H9 (cell line): ENCODE measurements at regions not wholly inside any gene's neighbourhood (a gene's known extent, or its start where the extent isn't known, plus 50 kb on each side); places are given as distances from the start of the nearest gene placed in this dataset.

ENCODE experiments used
- DNase-seq: peaks from one replicate; pipeline ENCODE4 v3.0.0-alpha.2; 2017
- H2AFZ ChIP-seq: one replicate; pipeline ENCODE4 v1.6.1; 2013; ENCODE audit warnings: mild to moderate bottlenecking, low read length, control low read depth, moderate library complexity
- H2AK5ac ChIP-seq: 2 replicates; pipeline ENCODE4 v1.6.1; 2013; ENCODE audit warnings: low read length, control low read depth, mixed read lengths; ENCODE audit not compliant: insufficient read length
- H2BK120ac ChIP-seq: one replicate; pipeline ENCODE4 v1.6.1; 2013; ENCODE audit warnings: low read depth, mild to moderate bottlenecking, low read length, control low read depth, inconsistent platforms; ENCODE audit not compliant: poor library complexity, severe bottlenecking
- H2BK12ac ChIP-seq: 2 replicates; pipeline ENCODE4 v1.6.1; 2013; ENCODE audit warnings: low read length, control low read depth, mixed read lengths, low read depth; ENCODE audit not compliant: insufficient read length
- H2BK15ac ChIP-seq: 2 replicates; pipeline ENCODE4 v1.6.1; 2013; ENCODE audit warnings: low read depth, low read length, control low read depth
- H2BK20ac ChIP-seq: one replicate; pipeline ENCODE4 v1.6.1; 2013; ENCODE audit warnings: low read depth, mild to moderate bottlenecking, low read length, control low read depth, inconsistent platforms; ENCODE audit not compliant: poor library complexity, severe bottlenecking
- H2BK5ac ChIP-seq: 2 replicates; pipeline ENCODE4 v1.6.1; 2013; ENCODE audit warnings: low read length, control low read depth, mixed read lengths; ENCODE audit not compliant: insufficient read length
- H3K14ac ChIP-seq: 2 replicates; pipeline ENCODE4 v1.6.1; 2013; ENCODE audit warnings: low read length, control low read depth; ENCODE audit not compliant: insufficient read depth
- H3K18ac ChIP-seq: 2 replicates; pipeline ENCODE4 v1.6.1; 2013; ENCODE audit warnings: low read depth, mild to moderate bottlenecking, mixed read lengths, low read length, control low read depth; ENCODE audit not compliant: insufficient read length
- H3K23ac ChIP-seq: 2 replicates; pipeline ENCODE4 v1.6.1; 2013; ENCODE audit warnings: low read length, control low read depth, mixed read lengths, low read depth; ENCODE audit not compliant: insufficient read length
- H3K23me2 ChIP-seq: 2 replicates; pipeline ENCODE4 v1.6.1; 2013; ENCODE audit warnings: low read depth, mild to moderate bottlenecking, mixed read lengths, low read length, control low read depth; ENCODE audit not compliant: insufficient read length, poor library complexity, severe bottlenecking
- H3K27ac ChIP-seq: 2 replicates; pipeline ENCODE4 v1.5.1; 2013; ENCODE audit warnings: low read length, control low read depth, mixed read lengths, low read depth; ENCODE audit not compliant: insufficient read length
- H3K27me3 ChIP-seq: 2 replicates; pipeline ENCODE4 v1.6.1; 2013; ENCODE audit warnings: low read length, control low read depth, inconsistent platforms; ENCODE audit not compliant: insufficient read depth
- H3K4ac ChIP-seq: 2 replicates; pipeline ENCODE4 v1.6.1; 2013; ENCODE audit warnings: low read depth, mild to moderate bottlenecking, control low read depth, inconsistent platforms, low read length, moderate library complexity
- H3K4me1 ChIP-seq: 2 replicates; pipeline ENCODE4 v1.6.1; 2013; ENCODE audit warnings: low read length, control low read depth, inconsistent platforms; ENCODE audit not compliant: insufficient read depth
- H3K4me2 ChIP-seq: 2 replicates; pipeline ENCODE4 v1.6.1; 2013; ENCODE audit warnings: low read length, control low read depth, mixed read lengths; ENCODE audit not compliant: insufficient read length, insufficient read depth
- H3K56ac ChIP-seq: 2 replicates; pipeline ENCODE4 v1.6.1; 2013; ENCODE audit warnings: low read depth, mild to moderate bottlenecking, mixed read lengths, low read length, control low read depth; ENCODE audit not compliant: insufficient read length
- H3K79me1 ChIP-seq: 2 replicates; pipeline ENCODE4 v1.6.1; 2013; ENCODE audit warnings: low read depth, mild to moderate bottlenecking, moderate library complexity, low read length, control low read depth, inconsistent platforms; ENCODE audit not compliant: insufficient read depth, poor library complexity, severe bottlenecking
- H3K79me2 ChIP-seq: 2 replicates; pipeline ENCODE4 v1.6.1; 2013; ENCODE audit warnings: low read length, control low read depth, inconsistent platforms; ENCODE audit not compliant: insufficient read depth
- H3K9ac ChIP-seq: 2 replicates; pipeline ENCODE4 v1.6.1; 2013; ENCODE audit warnings: low read length, control low read depth, mixed read lengths; ENCODE audit not compliant: insufficient read length; ENCODE audit errors: extremely low read depth
- H3K9me3 ChIP-seq: one replicate; pipeline ENCODE4 v1.6.1; 2013; ENCODE audit warnings: low read depth, low read length, inconsistent platforms; ENCODE audit not compliant: control insufficient read depth
- H3T11ph ChIP-seq: one replicate; pipeline ENCODE4 v1.6.1; 2013; ENCODE audit warnings: mild to moderate bottlenecking, low read length, control low read depth, inconsistent platforms
- H4K20me1 ChIP-seq: one replicate; pipeline ENCODE4 v1.6.1; 2013; ENCODE audit not compliant: control insufficient read depth, insufficient read length, insufficient read depth
- H4K5ac ChIP-seq: 2 replicates; pipeline ENCODE4 v1.6.1; 2013; ENCODE audit warnings: low read depth, mild to moderate bottlenecking, mixed read lengths, low read length, control low read depth; ENCODE audit not compliant: insufficient read length
- H4K8ac ChIP-seq: replicated peaks from 2 replicates; pipeline ENCODE4 v1.6.1; 2013; ENCODE audit warnings: low read length, control low read depth, mixed read lengths, low read depth; ENCODE audit not compliant: insufficient read length
- H4K91ac ChIP-seq: 2 replicates; pipeline ENCODE4 v1.6.1; 2013; ENCODE audit warnings: low read depth, mild to moderate bottlenecking, moderate library complexity, mixed read lengths, low read length, control low read depth; ENCODE audit not compliant: insufficient read length
- H3K27ac Mint-ChIP-seq, 3 experiments: 2 replicates in 2 of 3; 3 replicates in 1 of 3; pipeline ENCODE4 v1.8.0; 2020 to 2021; ENCODE audit warnings: mixed read lengths in 3 of 3, mild to moderate bottlenecking in 1 of 3, moderate library complexity in 1 of 3
- H3K27me3 Mint-ChIP-seq: 2 replicates; pipeline ENCODE4 v1.8.0; 2021; ENCODE audit warnings: low read depth, mild to moderate bottlenecking, moderate library complexity, mixed read lengths
- H3K36me3 Mint-ChIP-seq, 3 experiments: 2 replicates in 2 of 3; 3 replicates in 1 of 3; pipeline ENCODE4 v1.8.0; 2020 to 2021; ENCODE audit warnings: low read depth in 3 of 3, mixed read lengths in 3 of 3; ENCODE audit not compliant: insufficient read depth in 1 of 3
- H3K4me1 Mint-ChIP-seq, 2 experiments: 2 replicates each; pipeline ENCODE4 v1.8.0; 2020; ENCODE audit warnings: mixed read lengths in 2 of 2
- H3K4me3 Mint-ChIP-seq, 2 experiments: 2 replicates in 1 of 2; 3 replicates in 1 of 2; pipeline ENCODE4 v1.8.0; 2020 to 2021; ENCODE audit warnings: mild to moderate bottlenecking in 2 of 2, mixed read lengths in 2 of 2, moderate library complexity in 1 of 2
- H3K9me3 Mint-ChIP-seq, 2 experiments: 2 replicates in 1 of 2; 3 replicates in 1 of 2; pipeline ENCODE4 v1.8.0; 2020; ENCODE audit warnings: mild to moderate bottlenecking in 2 of 2, mixed read lengths in 2 of 2, moderate library complexity in 1 of 2
- CTCF ChIP-seq: fragments of 200-600 bp; sonication (generic); conservative IDR thresholded peaks from 3 replicates; pipeline ENCODE4 v1.8.0; 2021; ENCODE audit warnings: antibody characterized with exemption, mild to moderate bottlenecking
- WGBS: extraction: QIAGEN DNeasy Blood & Tissue Kit; methylation state at CpG from one replicate; pipeline ENCODE4 v1.1.7; 2013; ENCODE audit warnings: missing lambda C conversion rate, low lambda C conversion rate, mixed read lengths; ENCODE audit not compliant: insufficient read length; ENCODE audit errors: extremely low coverage; 5-methylcytosine and 5-hydroxymethylcytosine counted together

GRCh38 chr12:103028881-103029639, 71.6 kb downstream of the ASCL1 start:
- Histone ChIP-seq H3K79me1 (no peaks in the 10 kb centered on the region), H2BK120ac (no peak overlapping the region), H3K4ac (no peak overlapping the region), H2BK20ac (no peak overlapping the region), H4K5ac (no peak overlapping the region), H4K20me1 (no peaks in the 10 kb centered on the region), H3K14ac (no peak overlapping the region), H3K79me2 (no peaks in the 10 kb centered on the region), H3T11ph (no peak overlapping the region), H2BK12ac (no peak overlapping the region), H3K27me3 (no peaks in the 10 kb centered on the region), H3K27ac (no peak overlapping the region), H2AK5ac (no peak overlapping the region), H3K4me2 (no peak overlapping the region), H3K23ac (no peak overlapping the region), H3K9me3 (no peaks in the 10 kb centered on the region), H3K4me1 (no peaks in the 10 kb centered on the region), H2BK5ac (no peak overlapping the region), H3K9ac (no peak overlapping the region), H3K23me2 (no peaks in the 10 kb centered on the region), H3K56ac (no peak overlapping the region), H2AFZ (no peak overlapping the region), H4K91ac (no peak overlapping the region), H3K18ac (no peak overlapping the region), H4K8ac (no peak overlapping the region), H2BK15ac (no peak overlapping the region)
- Mint-ChIP-seq H3K27ac (no peak overlapping the region), H3K9me3 (peaks cover 3 to 6% of the 10 kb centered on the region in 2 experiments; a peak in 1 of 5 replicates), H3K4me1 (peaks cover 16 to 17% of the 10 kb centered on the region in 2 experiments), H3K4me3 (no peak overlapping the region), H3K27me3 (no peaks in the 10 kb centered on the region), H3K36me3 (peaks cover 0 to 6% (median 0%) of the 10 kb centered on the region in 3 experiments; a peak in 1 of 7 replicates)
- DNase-seq, result no peak
- no CpG with 5 or more reads among the region's 6 CpGs for WGBS
- no peak for TF ChIP-seq CTCF
